NCI-H128 (cell line): ENCODE measurements at regions not wholly inside any gene's neighbourhood (a gene's known extent, or its start where the extent isn't known, plus 50 kb on each side); places are given as distances from the start of the nearest gene placed in this dataset.

Experiments
- DNase-seq: peaks from one replicate; lab custom pipeline; 2025; ENCODE audit not compliant: unreplicated experiment; lab: John Stamatoyannopoulos, UW

GRCh38 chr7:12067156-12067831 is 143.8 kb upstream of the TMEM106B start:
- DNase-seq = peak; percentile 5

- no peak for DNase-seq
Observed at GRCh38 chr7:12069757-12070156, 141.3 kb upstream of the TMEM106B start.

GRCh38 chr7:12074889-12075288 is 136.2 kb upstream of the TMEM106B start:
- DNase-seq = no peak

- no peak for DNase-seq
Observed at GRCh38 chr7:12080006-12080405, 131.1 kb upstream of the TMEM106B start.

- no peak for DNase-seq
Observed at GRCh38 chr7:12085516-12085915, 125.6 kb upstream of the TMEM106B start.

GRCh38 chr7:12089951-12090756 is 120.9 kb upstream of the TMEM106B start:
- DNase-seq = no peak

GRCh38 chr7:12090757-12091221 is 120.3 kb upstream of the TMEM106B start:
- DNase-seq = no peak

GRCh38 chr7:12091231-12091630 is 119.9 kb upstream of the TMEM106B start:
- DNase-seq = no peak

- no peak for DNase-seq
Observed at GRCh38 chr7:12092499-12093130, 118.5 kb upstream of the TMEM106B start.

GRCh38 chr7:12093365-12093764 is 117.7 kb upstream of the TMEM106B start:
- DNase-seq = no peak

- no peak for DNase-seq
Observed at GRCh38 chr7:12094365-12094921, 116.7 kb upstream of the TMEM106B start.

- DNase-seq = no peak
Observed at GRCh38 chr7:12102126-12102525, 109.0 kb upstream of the TMEM106B start.

GRCh38 chr7:12102527-12102926 is 108.6 kb upstream of the TMEM106B start:
- no peak for DNase-seq

GRCh38 chr7:12103948-12104347 is 107.1 kb upstream of the TMEM106B start:
- DNase-seq = no peak

- DNase-seq = no peak
Observed at GRCh38 chr7:12107381-12107780, 103.7 kb upstream of the TMEM106B start.

GRCh38 chr7:12107841-12108254 is 103.2 kb upstream of the TMEM106B start:
- DNase-seq = no peak

GRCh38 chr7:12110425-12110824 is 100.7 kb upstream of the TMEM106B start:
- no peak for DNase-seq

- no peak for DNase-seq
Observed at GRCh38 chr7:12111422-12112405, 99.4 kb upstream of the TMEM106B start.

GRCh38 chr7:12117170-12117569 is 93.9 kb upstream of the TMEM106B start:
- no peak for DNase-seq

- no peak for DNase-seq
Observed at GRCh38 chr7:12119620-12120303, 91.3 kb upstream of the TMEM106B start.
